Ovary (tissue), 7 donors: ENCODE measurements at regions not wholly inside any gene's neighbourhood (a gene's known extent, or its start where the extent isn't known, plus 50 kb on each side); places are given as distances from the start of the nearest gene placed in this dataset.

Experiments used
- DNase-seq, 5 donors: peaks; one replicate each; pipeline ENCODE4 v3.0.0-alpha.2; 2019 to 2020
- H3K27ac ChIP-seq, 2 donors: fragments of 200-600 bp; one replicate each; pipeline versions ENCODE4 v1.5.1 to v1.8.0; 2019 to 2022
- H3K27me3 ChIP-seq: fragments of 200-600 bp; one replicate; pipeline ENCODE4 v1.8.0; 2022
- H3K36me3 ChIP-seq: fragments of 200-600 bp; sonication (generic); one replicate; pipeline ENCODE4 v1.5.1; 2019
- H3K4me1 ChIP-seq: one replicate; pipeline ENCODE4 v1.8.1; 2013; ENCODE audit warnings: mild to moderate bottlenecking, moderate library complexity; ENCODE audit not compliant: insufficient read depth
- H3K4me3 ChIP-seq: fragments of 200-600 bp; sonication (generic); one replicate; pipeline ENCODE4 v1.5.1; 2017
- H3K9me3 ChIP-seq, 2 donors: fragments of 200-600 bp in 1 of 2; sonication (generic) in 1 of 2; one replicate each; pipeline versions ENCODE4 v1.5.1 to v1.8.1; 2013 to 2019; ENCODE audit warnings: mild to moderate bottlenecking in 1 of 2, moderate library complexity in 1 of 2
- CTCF ChIP-seq, 3 donors: fragments of 450-650 bp in 2 of 3; fragments of 200-600 bp in 1 of 3; IDR thresholded peaks; one replicate each; pipeline versions ENCODE4 v1.5.1 to v1.8.0; 2016 to 2022; ENCODE audit warnings: antibody characterized with exemption in 3 of 3, mild to moderate bottlenecking in 1 of 3
- EP300 ChIP-seq: sonication (generic); formaldehyde crosslinking; IDR thresholded peaks from one replicate; pipeline ENCODE4 v1.6.1; 2017; ENCODE audit warnings: antibody characterized with exemption
- POLR2A ChIP-seq: fragments of 450-650 bp; IDR thresholded peaks from one replicate; pipeline ENCODE4 v1.6.1; 2017; ENCODE audit warnings: antibody characterized with exemption, mild to moderate bottlenecking, moderate library complexity
- WGBS, 3 donors: extraction: QIAGEN DNeasy Blood & Tissue Kit in 1 of 3; methylation state at CpG; one replicate each; pipeline versions ENCODE4 v1.1.5 to v1.1.7; 2013 to 2017; 5-methylcytosine and 5-hydroxymethylcytosine counted together
- intact Hi-C, 4 donors: fragments of 100-400 bp; cut with DNase I; formaldehyde crosslinking; loops; one replicate each; pipeline versions ENCODE4 v1.11.0 to v1.15.1; 2022 to 2023
- donor health status: DM: no; HTN: no; CAD: no; lungs with moderate emphysema.
- donor health status: DM: no; HTN: no; CAD: no.
- donor health status: Bipolar disorder and iron deficiency.
- donor health status: DM: no; HTN: no; CAD: no.
- donor health status: DM: yes; HTN: yes; CAD: no.

- 73 to 74% (median 74%) methylated on average over 6 of the region's 6 CpGs for WGBS, 3 donors
- H3K27me3 ChIP-seq = no peaks in the 10 kb centered on the region
- intact Hi-C loops = no loop called here
Observed at GRCh38 chr5:82738681-82739269, 338.4 kb downstream of the TMEM167A start.

GRCh38 chr5:82735160-82735789 lies 341.9 kb downstream of the TMEM167A start:
- Histone ChIP-seq H3K36me3 (no peaks in the 10 kb centered on the region), H3K4me3 (no peak overlapping the region), H3K4me1 (no peaks in the 10 kb centered on the region), H3K27ac (no peak overlapping the region), H3K9me3 (no peaks in the 10 kb centered on the region), H3K27me3 (no peaks in the 10 kb centered on the region)
- intact Hi-C loops = no loop called here
- WGBS, 3 donors = 45 to 77% (median 73%) methylated on average over 3 of the region's 3 CpGs
- no peak for DNase-seq
- TF ChIP-seq POLR2A (no peak), EP300 (no peak), CTCF (IDR thresholded peaks at IDR 0.05) (no peak)

More at GRCh38 chr5:82738681-82739269, 338.4 kb downstream of the TMEM167A start:
- H3K27ac ChIP-seq = no peak overlapping the region
- H3K4me3 ChIP-seq = no peak overlapping the region
- no peaks in the 10 kb centered on the region for H3K4me1 ChIP-seq
- no peaks in the 10 kb centered on the region for H3K9me3 ChIP-seq
- no peaks in the 10 kb centered on the region for H3K36me3 ChIP-seq
- TF ChIP-seq POLR2A = no peak
- TF ChIP-seq CTCF (IDR thresholded peaks at IDR 0.05) = no peak
- TF ChIP-seq EP300 = no peak
- no peak for DNase-seq

GRCh38 chr5:82734347-82734746 lies 342.8 kb downstream of the TMEM167A start:
- H3K36me3 ChIP-seq = no peaks in the 10 kb centered on the region
- no peaks in the 10 kb centered on the region for H3K27me3 ChIP-seq
- no peak for DNase-seq
- H3K4me1 ChIP-seq = no peaks in the 10 kb centered on the region
- TF ChIP-seq POLR2A (no peak), CTCF (IDR thresholded peaks at IDR 0.05) (no peak), EP300 (no peak)
- intact Hi-C loops = no loop called here
- no peaks in the 10 kb centered on the region for H3K9me3 ChIP-seq
- H3K27ac ChIP-seq = no peak overlapping the region
- no peak overlapping the region for H3K4me3 ChIP-seq
- WGBS, 3 donors = 59 to 75% (median 68%) methylated on average over 5 of the region's 5 CpGs

GRCh38 chr5:82730913-82731312 lies 346.3 kb downstream of the TMEM167A start:
- no peak for TF ChIP-seq CTCF (IDR thresholded peaks at IDR 0.05)
- no peak for TF ChIP-seq EP300
- TF ChIP-seq POLR2A = no peak
- H3K36me3 ChIP-seq = no peaks in the 10 kb centered on the region
- intact Hi-C loops = no loop called here
- no peaks in the 10 kb centered on the region for H3K27me3 ChIP-seq
- no peaks in the 10 kb centered on the region for H3K4me1 ChIP-seq
- H3K4me3 ChIP-seq = no peak overlapping the region
- WGBS, 3 donors = 63 to 76% (median 68%) methylated on average over 7 of the region's 7 CpGs
- H3K27ac ChIP-seq = no peak overlapping the region
- H3K9me3 ChIP-seq = no peaks in the 10 kb centered on the region
- no peak for DNase-seq
